GM19099 (cell line): ENCODE measurements at regions not wholly inside any gene's neighbourhood (a gene's known extent, or its start where the extent isn't known, plus 50 kb on each side); places are given as distances from the start of the nearest gene placed in this dataset.

Experiments used
- POLR2A ChIP-seq: IDR thresholded peaks from 3 replicates; pipeline ENCODE4 v1.6.1; 2011; ENCODE audit warnings: low read depth; ENCODE audit not compliant: insufficient read length; ENCODE audit errors: extremely low read depth

- TF ChIP-seq POLR2A, result no peak
Observed at GRCh38 chr10:3955955-3956617, 171.1 kb upstream of the KLF6 start.

GRCh38 chr10:3955493-3955892, 170.5 kb upstream of the KLF6 start:
- TF ChIP-seq POLR2A, result no peak

- TF ChIP-seq POLR2A, result no peak
Observed at GRCh38 chr10:3954615-3955014, 169.6 kb upstream of the KLF6 start.

GRCh38 chr10:3951993-3952392, 167.0 kb upstream of the KLF6 start:
- TF ChIP-seq POLR2A, result no peak

- TF ChIP-seq POLR2A, result no peak
Observed at GRCh38 chr10:3950676-3951275, 165.8 kb upstream of the KLF6 start.

- TF ChIP-seq POLR2A, result no peak
Observed at GRCh38 chr10:3949711-3950110, 164.7 kb upstream of the KLF6 start.

- TF ChIP-seq POLR2A, result no peak
Observed at GRCh38 chr10:3948843-3949242, 163.8 kb upstream of the KLF6 start.

GRCh38 chr10:3946234-3947229, 161.5 kb upstream of the KLF6 start:
- TF ChIP-seq POLR2A, result no peak

GRCh38 chr10:3945026-3945425, 160.0 kb upstream of the KLF6 start:
- TF ChIP-seq POLR2A, result no peak

GRCh38 chr10:3944591-3944990, 159.6 kb upstream of the KLF6 start:
- no peak for TF ChIP-seq POLR2A

GRCh38 chr10:3943695-3944257, 158.8 kb upstream of the KLF6 start:
- TF ChIP-seq POLR2A, result no peak

- TF ChIP-seq POLR2A, result no peak
Observed at GRCh38 chr10:3942937-3943489, 158.0 kb upstream of the KLF6 start.

- no peak for TF ChIP-seq POLR2A
Observed at GRCh38 chr10:3941676-3942075, 156.7 kb upstream of the KLF6 start.

GRCh38 chr10:3936422-3937040, 151.5 kb upstream of the KLF6 start:
- no peak for TF ChIP-seq POLR2A

- TF ChIP-seq POLR2A, result no peak
Observed at GRCh38 chr10:3935933-3936359, 150.9 kb upstream of the KLF6 start.

GRCh38 chr10:3935141-3935540, 150.1 kb upstream of the KLF6 start:
- TF ChIP-seq POLR2A, result no peak
